Hepatocyte (in vitro differentiated cells): ENCODE measurements at regions not wholly inside any gene's neighbourhood (a gene's known extent, or its start where the extent isn't known, plus 50 kb on each side); places are given as distances from the start of the nearest gene placed in this dataset.

ENCODE experiments used
- DNase-seq: peaks from one replicate; pipeline ENCODE4 v3.0.0-alpha.2; 2016; ENCODE audit warnings: low spot score
- H2AFZ ChIP-seq: fragments of 200-600 bp; sonication (generic); 2 replicates; pipeline ENCODE4 v1.6.0; 2016; ENCODE audit warnings: antibody characterized with exemption, mild to moderate bottlenecking
- H3K27ac ChIP-seq: fragments of 200-600 bp; sonication (generic); 2 replicates; pipeline ENCODE4 v1.5.1; 2016; ENCODE audit warnings: mild to moderate bottlenecking
- H3K27me3 ChIP-seq: fragments of 200-600 bp; sonication (generic); 2 replicates; pipeline ENCODE4 v1.6.1; 2016
- H3K36me3 ChIP-seq: fragments of 200-600 bp; sonication (generic); replicated peaks from 2 replicates; pipeline ENCODE4 v1.5.1; 2016; ENCODE audit warnings: low read depth; ENCODE audit not compliant: insufficient read depth
- H3K4me1 ChIP-seq: fragments of 200-600 bp; sonication (generic); 2 replicates; pipeline ENCODE4 v1.5.1; 2016; ENCODE audit warnings: mild to moderate bottlenecking, moderate library complexity; ENCODE audit not compliant: insufficient read depth
- H3K4me2 ChIP-seq: fragments of 200-600 bp; sonication (generic); 2 replicates; pipeline ENCODE4 v1.6.0; 2016
- H3K4me3 ChIP-seq: fragments of 200-600 bp; sonication (generic); 2 replicates; pipeline ENCODE4 v1.5.1; 2016; ENCODE audit warnings: mild to moderate bottlenecking
- H3K79me2 ChIP-seq: fragments of 200-600 bp; sonication (generic); 2 replicates; pipeline ENCODE4 v1.6.0; 2017; ENCODE audit warnings: mild to moderate bottlenecking
- H3K9me2 ChIP-seq: fragments of 200-600 bp; sonication (generic); replicated peaks from 2 replicates; pipeline ENCODE4 v1.6.0; 2017; ENCODE audit warnings: mild to moderate bottlenecking; ENCODE audit not compliant: insufficient read depth
- H3K9me3 ChIP-seq: fragments of 200-600 bp; sonication (generic); 2 replicates; pipeline ENCODE4 v1.5.1; 2016; ENCODE audit warnings: low read depth, mild to moderate bottlenecking
- H4K20me1 ChIP-seq: fragments of 200-600 bp; sonication (generic); 2 replicates; pipeline ENCODE4 v1.6.0; 2016; ENCODE audit warnings: mild to moderate bottlenecking; ENCODE audit not compliant: insufficient read depth, poor library complexity, severe bottlenecking
- CTCF ChIP-seq: fragments of 200-600 bp; sonication (generic); IDR thresholded peaks from 2 replicates; pipeline ENCODE4 v1.5.1; 2016; ENCODE audit warnings: antibody characterized with exemption, mild to moderate bottlenecking; ENCODE audit not compliant: poor library complexity
- EZH2 ChIP-seq: fragments of 200-600 bp; sonication (generic); IDR thresholded peaks from 2 replicates; pipeline ENCODE4 v1.6.1; 2016; ENCODE audit warnings: antibody characterized with exemption, mild to moderate bottlenecking, borderline replicate concordance
- EZH2phosphoT487 ChIP-seq: fragments of 200-600 bp; sonication (generic); IDR thresholded peaks from one replicate; pipeline ENCODE4 v1.6.1; 2018; ENCODE audit warnings: antibody characterized with exemption, mild to moderate bottlenecking, low read depth, moderate library complexity; ENCODE audit not compliant: unreplicated experiment, severe bottlenecking
- WGBS: methylation state at CpG from one replicate; pipeline ENCODE4 v1.1.6; 2016; ENCODE audit warnings: low lambda C conversion rate; ENCODE audit errors: missing lambda C conversion rate; 5-methylcytosine and 5-hydroxymethylcytosine counted together

- H3K4me2 ChIP-seq, result no peak overlapping the region
- no peaks in the 10 kb centered on the region for H3K4me1 ChIP-seq
- 94% methylated on average over 3 of the region's 3 CpGs for WGBS
- no peaks in the 10 kb centered on the region for H3K9me3 ChIP-seq
- H3K9me2 ChIP-seq, result no peaks in the 10 kb centered on the region
- no peaks in the 10 kb centered on the region for H4K20me1 ChIP-seq
- TF ChIP-seq CTCF (no peak), EZH2 (no peak), EZH2phosphoT487 (no peak)
- no peaks in the 10 kb centered on the region for H3K36me3 ChIP-seq
- no peak for DNase-seq
- no peak overlapping the region for H3K27ac ChIP-seq
- no peak overlapping the region for H2AFZ ChIP-seq
- no peak overlapping the region for H3K4me3 ChIP-seq
- H3K79me2 ChIP-seq, result no peaks in the 10 kb centered on the region
- H3K27me3 ChIP-seq, result no peaks in the 10 kb centered on the region
Observed at GRCh38 chr12:87086118-87086891, 830.1 kb upstream of the MGAT4C start.

GRCh38 chr12:87085286-87085685, 829.1 kb upstream of the MGAT4C start:
- no peaks in the 10 kb centered on the region for H3K9me3 ChIP-seq
- no peak overlapping the region for H2AFZ ChIP-seq
- no peaks in the 10 kb centered on the region for H3K9me2 ChIP-seq
- no peaks in the 10 kb centered on the region for H4K20me1 ChIP-seq
- H3K4me2 ChIP-seq, result no peak overlapping the region
- H3K4me3 ChIP-seq, result no peak overlapping the region
- H3K36me3 ChIP-seq, result no peaks in the 10 kb centered on the region
- H3K79me2 ChIP-seq, result no peaks in the 10 kb centered on the region
- no peaks in the 10 kb centered on the region for H3K4me1 ChIP-seq
- DNase-seq, result no peak
- no peak overlapping the region for H3K27ac ChIP-seq
- TF ChIP-seq EZH2phosphoT487, result no peak
- TF ChIP-seq CTCF, result no peak
- no peak for TF ChIP-seq EZH2
- H3K27me3 ChIP-seq, result no peaks in the 10 kb centered on the region

- H3K4me2 ChIP-seq, result no peak overlapping the region
- no peaks in the 10 kb centered on the region for H3K9me2 ChIP-seq
- 94% methylated on average over 2 of the region's 2 CpGs for WGBS
- H3K27ac ChIP-seq, result no peak overlapping the region
- H4K20me1 ChIP-seq, result no peaks in the 10 kb centered on the region
- no peaks in the 10 kb centered on the region for H3K79me2 ChIP-seq
- TF ChIP-seq CTCF, result no peak
- no peak for TF ChIP-seq EZH2phosphoT487
- no peak for TF ChIP-seq EZH2
- no peaks in the 10 kb centered on the region for H3K36me3 ChIP-seq
- H3K27me3 ChIP-seq, result no peaks in the 10 kb centered on the region
- no peak overlapping the region for H2AFZ ChIP-seq
- no peaks in the 10 kb centered on the region for H3K4me1 ChIP-seq
- no peaks in the 10 kb centered on the region for H3K9me3 ChIP-seq
- H3K4me3 ChIP-seq, result no peak overlapping the region
- DNase-seq, result no peak
Observed at GRCh38 chr12:87082756-87083155, 826.6 kb upstream of the MGAT4C start.

- DNase-seq, result no peak
- H2AFZ ChIP-seq, result no peak overlapping the region
- 89% methylated on average over 2 of the region's 2 CpGs for WGBS
- no peaks in the 10 kb centered on the region for H3K9me2 ChIP-seq
- H3K4me3 ChIP-seq, result no peak overlapping the region
- no peaks in the 10 kb centered on the region for H3K4me1 ChIP-seq
- TF ChIP-seq CTCF (no peak), EZH2phosphoT487 (no peak), EZH2 (no peak)
- H3K9me3 ChIP-seq, result no peaks in the 10 kb centered on the region
- H3K27me3 ChIP-seq, result no peaks in the 10 kb centered on the region
- H3K27ac ChIP-seq, result no peak overlapping the region
- no peaks in the 10 kb centered on the region for H3K36me3 ChIP-seq
- H4K20me1 ChIP-seq, result no peaks in the 10 kb centered on the region
- no peaks in the 10 kb centered on the region for H3K79me2 ChIP-seq
- no peak overlapping the region for H3K4me2 ChIP-seq
Observed at GRCh38 chr12:87074781-87075180, 818.6 kb upstream of the MGAT4C start.
